ENCODE measurements at regions not wholly inside any gene's neighbourhood (a gene's known extent, or its start where the extent isn't known, plus 50 kb on each side); places are given as distances from the start of the nearest gene placed in this dataset.

DNA sequence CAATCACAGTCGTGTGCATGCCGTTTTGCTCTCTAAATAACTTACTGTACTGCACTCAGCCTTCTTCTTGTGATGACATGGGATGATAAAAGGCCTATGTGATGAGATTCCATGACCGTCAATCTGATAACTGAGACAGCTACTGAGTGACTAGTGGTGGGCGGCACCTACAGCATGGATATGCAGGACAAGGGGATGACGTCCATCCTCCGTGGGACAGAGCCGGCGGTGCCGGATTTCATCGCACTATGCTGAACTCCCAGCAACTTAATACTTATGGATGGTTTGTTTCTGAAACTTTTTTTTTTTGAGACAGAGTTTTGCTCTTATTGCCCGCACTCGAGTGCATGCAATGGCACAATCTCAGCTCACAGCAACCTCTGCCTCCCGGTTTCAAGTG lies 146.8 kb upstream of the TSHZ3 start:
- Histone ChIP-seq H3K36me3 (ENCODE audit: control insufficient read depth, low read length) (no peaks in the 10 kb centered on the region), H3K79me2 (ENCODE audit: control insufficient read depth, low read length) (no peaks in the 10 kb centered on the region), H3K27me3 (ENCODE audit: control insufficient read depth, low read length) (no peaks in the 10 kb centered on the region), H3K9me3 (ENCODE audit: control insufficient read depth, insufficient read depth, low read length) (peaks cover 2% of the 10 kb centered on the region; the same call in 1 of the 2 replicates), H3K27ac (ENCODE audit: low read depth, low read length) (no peak overlapping the region), H4K20me1 (ENCODE audit: control insufficient read depth, insufficient read depth, low read depth, low read length) (no peaks in the 10 kb centered on the region), H3K9me2 (replicated peaks; ENCODE audit: control insufficient read depth, low read length) (no peaks in the 10 kb centered on the region), H3F3A (ENCODE audit: control insufficient read depth, insufficient read depth) (no peaks in the 10 kb centered on the region), H3K4me2 (ENCODE audit: low read length) (no peak overlapping the region), H3K4me3 (ENCODE audit: low read length) (no peak overlapping the region), H3K4me1 (ENCODE audit: control insufficient read depth, low read length) (no peaks in the 10 kb centered on the region)
- no peak for TF ChIP-seq EZH2phosphoT487 (IDR thresholded peaks at IDR 0.05; ENCODE audit: borderline replicate concordance, low read length)
- TF ChIP-seq, protein P1, sequence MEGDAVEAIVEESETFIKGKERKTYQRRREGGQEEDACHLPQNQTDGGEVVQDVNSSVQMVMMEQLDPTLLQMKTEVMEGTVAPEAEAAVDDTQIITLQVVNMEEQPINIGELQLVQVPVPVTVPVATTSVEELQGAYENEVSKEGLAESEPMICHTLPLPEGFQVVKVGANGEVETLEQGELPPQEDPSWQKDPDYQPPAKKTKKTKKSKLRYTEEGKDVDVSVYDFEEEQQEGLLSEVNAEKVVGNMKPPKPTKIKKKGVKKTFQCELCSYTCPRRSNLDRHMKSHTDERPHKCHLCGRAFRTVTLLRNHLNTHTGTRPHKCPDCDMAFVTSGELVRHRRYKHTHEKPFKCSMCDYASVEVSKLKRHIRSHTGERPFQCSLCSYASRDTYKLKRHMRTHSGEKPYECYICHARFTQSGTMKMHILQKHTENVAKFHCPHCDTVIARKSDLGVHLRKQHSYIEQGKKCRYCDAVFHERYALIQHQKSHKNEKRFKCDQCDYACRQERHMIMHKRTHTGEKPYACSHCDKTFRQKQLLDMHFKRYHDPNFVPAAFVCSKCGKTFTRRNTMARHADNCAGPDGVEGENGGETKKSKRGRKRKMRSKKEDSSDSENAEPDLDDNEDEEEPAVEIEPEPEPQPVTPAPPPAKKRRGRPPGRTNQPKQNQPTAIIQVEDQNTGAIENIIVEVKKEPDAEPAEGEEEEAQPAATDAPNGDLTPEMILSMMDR (IDR thresholded peaks at IDR 0.05; ENCODE audit: low read depth, low read length, poor library complexity, severe bottlenecking): no peak

DNA sequence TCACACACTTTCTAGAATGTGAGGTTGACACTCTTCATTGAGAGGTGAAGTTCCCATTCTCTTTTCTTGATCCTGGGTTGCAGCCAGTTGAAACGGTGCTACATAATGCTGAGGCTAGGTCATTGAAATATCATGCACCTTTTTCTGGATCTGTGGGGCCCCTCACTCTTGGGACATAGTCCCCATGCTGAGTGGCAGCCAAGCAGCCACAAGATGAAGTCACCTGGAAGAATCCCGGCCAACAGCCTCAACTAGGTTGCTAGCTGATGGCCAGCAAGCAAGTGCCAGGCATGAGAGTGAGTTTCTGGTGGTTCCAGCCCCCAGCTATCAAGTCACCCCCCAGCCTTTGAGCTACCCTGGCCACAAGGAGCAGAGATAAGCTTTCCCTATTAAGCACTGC lies 148.5 kb upstream of the TSHZ3 start:
- H3K4me2 ChIP-seq (ENCODE audit: low read length): no peak overlapping the region
- H4K20me1 ChIP-seq (ENCODE audit: control insufficient read depth, insufficient read depth, low read depth, low read length): no peaks in the 10 kb centered on the region
- no peaks in the 10 kb centered on the region for H3K9me2 ChIP-seq (replicated peaks; ENCODE audit: control insufficient read depth, low read length)
- no peak overlapping the region for H3K4me3 ChIP-seq (ENCODE audit: low read length)
- peaks cover 2% of the 10 kb centered on the region; the same call in 1 of the 2 replicates for H3K9me3 ChIP-seq (ENCODE audit: control insufficient read depth, insufficient read depth, low read length)
- TF ChIP-seq EZH2phosphoT487 (IDR thresholded peaks at IDR 0.05; ENCODE audit: borderline replicate concordance, low read length): no peak
- TF ChIP-seq, protein P1 (IDR thresholded peaks at IDR 0.05; ENCODE audit: low read depth, low read length, poor library complexity, severe bottlenecking): no peak
- no peaks in the 10 kb centered on the region for H3K4me1 ChIP-seq (ENCODE audit: control insufficient read depth, low read length)
- no peaks in the 10 kb centered on the region for H3K79me2 ChIP-seq (ENCODE audit: control insufficient read depth, low read length)
- H3K36me3 ChIP-seq (ENCODE audit: control insufficient read depth, low read length): no peaks in the 10 kb centered on the region
- no peaks in the 10 kb centered on the region for H3K27me3 ChIP-seq (ENCODE audit: control insufficient read depth, low read length)
- H3K27ac ChIP-seq (ENCODE audit: low read depth, low read length): no peak overlapping the region
- H3F3A ChIP-seq (ENCODE audit: control insufficient read depth, insufficient read depth): no peaks in the 10 kb centered on the region

- Histone ChIP-seq H3K9me3 (ENCODE audit: control insufficient read depth, insufficient read depth, low read length) (peaks cover 2% of the 10 kb centered on the region; the same call in 1 of the 2 replicates), H4K20me1 (ENCODE audit: control insufficient read depth, insufficient read depth, low read depth, low read length) (no peaks in the 10 kb centered on the region), H3K27me3 (ENCODE audit: control insufficient read depth, low read length) (no peaks in the 10 kb centered on the region), H3K4me1 (ENCODE audit: control insufficient read depth, low read length) (no peaks in the 10 kb centered on the region), H3F3A (ENCODE audit: control insufficient read depth, insufficient read depth) (no peaks in the 10 kb centered on the region), H3K9me2 (replicated peaks; ENCODE audit: control insufficient read depth, low read length) (no peaks in the 10 kb centered on the region), H3K79me2 (ENCODE audit: control insufficient read depth, low read length) (no peaks in the 10 kb centered on the region), H3K36me3 (ENCODE audit: control insufficient read depth, low read length) (no peaks in the 10 kb centered on the region), H3K27ac (ENCODE audit: low read depth, low read length) (no peak overlapping the region), H3K4me3 (ENCODE audit: low read length) (no peak overlapping the region), H3K4me2 (ENCODE audit: low read length) (no peak overlapping the region)
- TF ChIP-seq, protein P1 (IDR thresholded peaks at IDR 0.05; ENCODE audit: low read depth, low read length, poor library complexity, severe bottlenecking): no peak
- no peak for TF ChIP-seq EZH2phosphoT487 (IDR thresholded peaks at IDR 0.05; ENCODE audit: borderline replicate concordance, low read length)
Observed at GRCh38 chr19:31498781-31499180, 149.5 kb upstream of the TSHZ3 start.
